ENCODE measurements at regions not wholly inside any gene's neighbourhood (a gene's known extent, or its start where the extent isn't known, plus 50 kb on each side); places are given as distances from the start of the nearest gene placed in this dataset.
A peak's percentile ranks its signal among the peaks of the same experiment; 100 is the strongest.

GRCh38 chr12:30514666-30515065 lies 181.0 kb downstream of the IPO8 start:
- no peak for DNase-seq
- in situ Hi-C loops (cut with MboI; ENCODE audit: low pct_unique_long_range_greater_than_20kb, low sequenced_read_pairs), result no loop called here

GRCh38 chr12:30508205-30508967 lies 187.3 kb downstream of the IPO8 start:
- DNase-seq, result no peak

GRCh38 chr12:30507576-30507975 lies 188.1 kb downstream of the IPO8 start:
- no peak for DNase-seq
- in situ Hi-C loops (cut with MboI; ENCODE audit: low pct_unique_long_range_greater_than_20kb, low sequenced_read_pairs), result no loop called here

More at GRCh38 chr12:30508205-30508967, 187.3 kb downstream of the IPO8 start:
- in situ Hi-C loops (cut with MboI; ENCODE audit: low pct_unique_long_range_greater_than_20kb, low sequenced_read_pairs), result no loop called here

GRCh38 chr12:30506411-30506810 lies 189.3 kb downstream of the IPO8 start:
- DNase-seq, result no peak
- in situ Hi-C loops (cut with MboI; ENCODE audit: low pct_unique_long_range_greater_than_20kb, low sequenced_read_pairs), result no loop called here

GRCh38 chr12:30501718-30502117 lies 194.0 kb downstream of the IPO8 start:
- no peak for DNase-seq
- in situ Hi-C loops (cut with MboI; ENCODE audit: low pct_unique_long_range_greater_than_20kb, low sequenced_read_pairs), result no loop called here

GRCh38 chr12:30500532-30500931 lies 195.1 kb downstream of the IPO8 start:
- in situ Hi-C loops (cut with MboI; ENCODE audit: low pct_unique_long_range_greater_than_20kb, low sequenced_read_pairs), result no loop called here
- DNase-seq, result no peak

- DNase-seq, result no peak
- in situ Hi-C loops (cut with MboI; ENCODE audit: low pct_unique_long_range_greater_than_20kb, low sequenced_read_pairs), result no loop called here
Measured at GRCh38 chr12:30485230-30485890, 210.3 kb downstream of the IPO8 start.

DNA sequence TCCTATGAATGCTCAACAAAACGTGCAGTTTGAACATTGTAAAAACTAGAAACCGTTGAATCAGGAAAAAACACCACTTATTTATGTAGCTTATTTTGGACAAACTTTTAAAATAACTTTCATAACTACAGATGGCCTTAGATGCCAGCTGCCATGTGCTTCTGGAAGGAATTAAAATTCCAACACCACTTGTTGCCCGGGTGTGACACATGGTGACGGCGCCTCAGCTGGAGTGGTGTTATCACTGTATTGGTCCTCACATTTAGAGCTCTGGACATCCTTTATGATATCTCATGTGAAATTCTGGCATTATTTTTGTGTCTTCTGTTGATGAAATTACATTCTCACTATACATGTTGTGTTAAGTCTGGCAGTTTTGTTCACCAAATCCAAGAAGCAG lies 211.0 kb downstream of the IPO8 start:
- DNase-seq, result no peak
- in situ Hi-C loops (cut with MboI; ENCODE audit: low pct_unique_long_range_greater_than_20kb, low sequenced_read_pairs), result no loop called here

DNA sequence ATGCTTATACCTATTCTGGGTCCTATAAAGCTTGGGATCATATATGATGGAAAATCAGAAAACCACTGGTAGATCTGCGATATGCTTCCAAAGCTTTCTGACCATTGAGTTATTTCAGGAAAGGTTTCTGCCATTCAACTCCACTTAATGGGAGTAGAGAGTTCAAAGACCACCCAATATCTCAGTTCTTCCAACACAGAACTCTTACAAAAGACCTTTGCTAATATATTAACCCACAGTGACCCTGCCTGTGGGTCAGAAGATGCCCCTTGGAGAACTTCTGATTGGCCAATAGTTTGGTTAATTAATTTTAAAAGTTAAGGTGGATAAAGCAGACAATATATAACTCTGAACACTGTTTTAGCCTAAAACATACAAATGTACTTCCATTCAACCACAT lies 213.0 kb downstream of the IPO8 start:
- in situ Hi-C loops (cut with MboI; ENCODE audit: low pct_unique_long_range_greater_than_20kb, low sequenced_read_pairs), result no loop called here
- no peak for DNase-seq

DNA sequence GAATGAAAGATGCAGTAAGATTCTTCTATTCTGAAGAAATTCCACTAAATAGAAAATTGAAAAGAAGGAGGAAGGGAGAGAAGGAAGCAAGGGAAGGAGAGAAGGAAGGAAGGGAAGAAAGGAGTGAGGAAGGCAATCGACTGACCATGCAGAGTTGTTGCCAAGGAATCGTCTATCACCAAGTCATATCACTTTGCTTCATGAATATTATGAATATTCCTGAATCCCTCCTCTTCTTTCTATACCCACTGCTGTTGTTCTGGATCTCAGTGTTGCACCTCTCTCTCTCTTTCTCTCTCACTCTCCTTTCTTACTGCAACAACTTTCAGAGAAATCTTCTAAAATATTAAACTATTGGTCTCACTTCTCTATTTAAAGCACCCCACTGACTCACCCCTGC lies 222.4 kb downstream of the IPO8 start:
- no peak for DNase-seq

DNA sequence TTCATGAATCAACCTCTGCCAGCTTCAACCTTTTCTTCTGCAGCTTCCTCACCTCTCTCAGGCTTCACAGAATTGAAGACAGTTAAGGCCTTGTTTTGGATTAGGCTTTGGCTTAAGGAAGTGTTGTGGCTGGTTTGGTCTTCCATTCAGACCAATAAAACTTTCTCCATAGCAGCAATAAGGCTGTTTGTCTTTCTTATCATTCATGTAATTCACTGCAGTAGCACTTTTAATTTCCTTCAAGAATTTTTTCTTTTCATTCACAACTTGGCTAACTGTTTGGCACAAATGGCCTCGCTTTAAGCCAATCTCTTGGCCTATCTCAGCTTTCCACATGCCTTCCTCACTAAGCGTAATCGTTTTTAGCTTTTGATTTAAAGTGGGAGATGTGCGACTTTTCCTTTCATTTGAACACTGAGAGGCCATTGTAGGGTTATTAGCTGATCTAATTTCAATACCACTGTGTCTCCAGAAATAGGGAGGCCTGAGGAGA lies 229.5 kb downstream of the IPO8 start:
- in situ Hi-C loops (cut with MboI; ENCODE audit: low pct_unique_long_range_greater_than_20kb, low sequenced_read_pairs), result no loop called here

More for the DNA sequence above, 222.4 kb downstream of the IPO8 start:
- in situ Hi-C loops (cut with MboI; ENCODE audit: low pct_unique_long_range_greater_than_20kb, low sequenced_read_pairs), result no loop called here

DNA sequence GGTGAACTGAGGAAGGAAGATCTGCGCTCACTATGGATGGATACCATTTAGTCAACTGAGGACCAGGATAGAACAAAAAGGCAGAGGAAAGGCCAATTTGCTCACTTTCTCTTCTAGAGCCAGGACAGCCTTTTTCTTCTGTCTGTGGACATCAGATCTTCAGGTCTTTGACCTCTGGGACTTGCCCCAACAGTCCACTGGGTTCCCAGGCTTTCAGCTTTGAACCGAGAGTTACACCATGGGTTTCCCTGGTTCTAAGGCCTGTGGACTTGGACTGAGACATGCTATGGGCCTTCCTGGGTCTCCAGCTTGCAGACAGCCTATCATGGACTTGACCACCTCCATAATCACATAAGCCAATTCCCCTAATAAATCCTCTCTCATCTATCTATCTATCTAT lies 232.0 kb downstream of the IPO8 start:
- no peak for DNase-seq
- in situ Hi-C loops (cut with MboI; ENCODE audit: low pct_unique_long_range_greater_than_20kb, low sequenced_read_pairs), result no loop called here

More for the DNA sequence above, 229.5 kb downstream of the IPO8 start:
- DNase-seq, result no peak

- DNase-seq, result no peak
- in situ Hi-C loops (cut with MboI; ENCODE audit: low pct_unique_long_range_greater_than_20kb, low sequenced_read_pairs), result no loop called here
Measured at GRCh38 chr12:30462249-30462648, 233.4 kb downstream of the IPO8 start.

- DNase-seq, result no peak
- in situ Hi-C loops (cut with MboI; ENCODE audit: low pct_unique_long_range_greater_than_20kb, low sequenced_read_pairs), result no loop called here
Measured at GRCh38 chr12:30461026-30461615, 234.5 kb downstream of the IPO8 start.

- no peak for DNase-seq
- in situ Hi-C loops (cut with MboI; ENCODE audit: low pct_unique_long_range_greater_than_20kb, low sequenced_read_pairs), result no loop called here
Measured at GRCh38 chr12:30458453-30458852, 237.2 kb downstream of the IPO8 start.

DNA sequence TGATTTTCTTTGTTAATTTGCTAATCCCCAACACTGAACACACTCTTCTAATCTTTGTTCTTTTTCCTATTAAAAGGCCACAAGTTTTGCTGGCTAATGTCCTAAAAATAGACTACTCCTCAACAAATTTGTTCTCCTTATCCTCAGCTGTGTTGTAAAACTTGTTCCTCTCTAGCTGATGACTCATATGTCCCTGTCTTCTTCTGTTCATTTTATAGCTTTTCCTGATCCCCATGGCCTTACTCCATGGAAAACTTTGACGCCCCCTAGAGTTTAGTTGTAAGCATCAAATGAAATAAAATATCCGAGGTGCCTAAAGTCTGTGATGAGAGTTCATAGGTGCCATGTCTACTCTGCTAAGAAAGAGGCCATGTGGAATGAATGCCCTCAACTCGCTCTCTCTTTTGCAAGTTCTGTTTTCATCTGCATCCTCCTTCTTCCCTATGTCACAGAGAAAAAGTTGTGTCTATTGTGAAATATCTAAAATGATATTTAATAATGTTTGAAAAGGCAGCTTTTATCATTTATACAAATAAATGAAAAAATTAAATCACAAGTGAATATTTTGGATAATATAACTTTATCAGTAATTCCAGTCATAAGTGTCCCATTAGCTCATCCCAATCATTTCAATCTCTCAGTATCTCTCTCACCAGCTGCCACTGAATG lies 237.9 kb downstream of the IPO8 start:
- peak; percentile 24 for DNase-seq
- in situ Hi-C loops (cut with MboI; ENCODE audit: low pct_unique_long_range_greater_than_20kb, low sequenced_read_pairs), result no loop called here

DNA sequence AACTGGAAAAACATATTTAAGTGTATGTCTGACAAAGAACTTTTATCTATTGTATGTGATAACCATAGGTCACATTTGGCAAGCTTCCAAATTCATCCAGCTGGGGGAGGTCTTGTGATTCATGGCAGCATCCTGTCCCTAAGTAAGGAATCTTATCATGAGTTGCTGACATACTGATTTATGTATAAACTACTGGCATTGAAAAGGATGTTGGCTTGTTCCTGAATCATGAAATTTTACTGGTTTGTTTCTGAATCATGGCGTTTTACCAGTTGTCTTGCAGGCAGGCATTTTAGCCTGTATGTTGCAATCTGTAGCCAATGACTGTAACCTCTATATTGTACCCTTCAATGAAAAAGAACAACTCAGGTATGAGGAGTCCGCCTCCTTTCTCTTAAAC lies 244.8 kb downstream of the IPO8 start:
- in situ Hi-C loops (cut with MboI; ENCODE audit: low pct_unique_long_range_greater_than_20kb, low sequenced_read_pairs), result no loop called here
- DNase-seq, result no peak

- DNase-seq, result no peak
- in situ Hi-C loops (cut with MboI; ENCODE audit: low pct_unique_long_range_greater_than_20kb, low sequenced_read_pairs), result no loop called here
Measured at GRCh38 chr12:30450226-30450625, 245.4 kb downstream of the IPO8 start.

GRCh38 chr12:30448038-30448437 lies 247.6 kb downstream of the IPO8 start:
- in situ Hi-C loops (cut with MboI; ENCODE audit: low pct_unique_long_range_greater_than_20kb, low sequenced_read_pairs), result no loop called here
- no peak for DNase-seq

Measured in KBM-7 (cell line).